Stimulated activated CD4-positive, alpha-beta T cell treated with anti-CD3 and anti-CD28 coated beads, Interleukin-4, amount 100 ng/mL, for 4 hours (primary cell): ENCODE measurements at regions not wholly inside any gene's neighbourhood (a gene's known extent, or its start where the extent isn't known, plus 50 kb on each side); places are given as distances from the start of the nearest gene placed in this dataset.

Experiments
- DNase-seq, 2 experiments: peaks; one replicate each; pipeline ENCODE4 v3.0.0-alpha.2; 2020

- no peak for DNase-seq
These were observed 210.3 kb downstream of the UBE2E3 start for GRCh38 chr2:181190711-181191110.

- no peak for DNase-seq
These were observed 213.1 kb downstream of the UBE2E3 start for GRCh38 chr2:181193550-181193949.

GRCh38 chr2:181196401-181196800, 216.0 kb downstream of the UBE2E3 start:
- DNase-seq, result no peak

- no peak for DNase-seq
These were observed 216.8 kb downstream of the UBE2E3 start for GRCh38 chr2:181197140-181197760.

- DNase-seq, result no peak
These were observed 217.9 kb downstream of the UBE2E3 start for GRCh38 chr2:181198183-181198864.

GRCh38 chr2:181203412-181203811, 223.0 kb downstream of the UBE2E3 start:
- DNase-seq, result no peak

GRCh38 chr2:181203916-181204315, 223.5 kb downstream of the UBE2E3 start:
- DNase-seq, result no peak

- DNase-seq, result no peak
These were observed 238.0 kb downstream of the UBE2E3 start for GRCh38 chr2:181218401-181218821.

- DNase-seq, result no peak
These were observed 234.0 kb upstream of the ITGA4 start for GRCh38 chr2:181223234-181223633.

GRCh38 chr2:181224866-181225265, 232.3 kb upstream of the ITGA4 start:
- no peak for DNase-seq

- DNase-seq, result no peak
These were observed 228.5 kb upstream of the ITGA4 start for GRCh38 chr2:181228661-181229060.

- no peak for DNase-seq
These were observed 226.0 kb upstream of the ITGA4 start for GRCh38 chr2:181231151-181231550.

GRCh38 chr2:181231886-181232621, 225.1 kb upstream of the ITGA4 start:
- no peak for DNase-seq

GRCh38 chr2:181234487-181234891, 222.7 kb upstream of the ITGA4 start:
- no peak for DNase-seq

- DNase-seq, result no peak
These were observed 222.2 kb upstream of the ITGA4 start for GRCh38 chr2:181235011-181235410.

GRCh38 chr2:181235683-181236459, 221.3 kb upstream of the ITGA4 start:
- DNase-seq, result no peak

- no peak for DNase-seq
These were observed 217.9 kb upstream of the ITGA4 start for GRCh38 chr2:181239201-181239799.

- no peak for DNase-seq
These were observed 216.3 kb upstream of the ITGA4 start for GRCh38 chr2:181240844-181241243.

GRCh38 chr2:181241366-181241765, 215.8 kb upstream of the ITGA4 start:
- DNase-seq, result no peak

GRCh38 chr2:181241797-181242196, 215.4 kb upstream of the ITGA4 start:
- DNase-seq, result no peak

- no peak for DNase-seq
These were observed 214.9 kb upstream of the ITGA4 start for GRCh38 chr2:181242262-181242661.

- DNase-seq, result no peak
These were observed 213.9 kb upstream of the ITGA4 start for GRCh38 chr2:181243319-181243718.

GRCh38 chr2:181250691-181251090, 206.5 kb upstream of the ITGA4 start:
- DNase-seq, result no peak
